Epithelial cell of esophagus (primary cell): ENCODE measurements at regions not wholly inside any gene's neighbourhood (a gene's known extent, or its start where the extent isn't known, plus 50 kb on each side); places are given as distances from the start of the nearest gene placed in this dataset.

Experiments
- DNase-seq: peaks from one replicate; pipeline ENCODE4 v3.0.0; 2010; ENCODE audit warnings: low read depth
- H3K4me3 ChIP-seq: 2 replicates; pipeline ENCODE4 v1.5.1; 2011; ENCODE audit warnings: mild to moderate bottlenecking, low read length, control low read depth
- CTCF ChIP-seq: IDR thresholded peaks from 2 replicates; pipeline ENCODE4 v1.5.1; 2011; ENCODE audit warnings: low read depth, mild to moderate bottlenecking, low read length, control low read depth, inconsistent platforms; ENCODE audit not compliant: insufficient read depth; ENCODE audit errors: missing control alignments

GRCh38 chr1:187817782-187818181 is 989.0 kb downstream of the PLA2G4A start:
- H3K4me3 ChIP-seq: no peak overlapping the region
- TF ChIP-seq CTCF: peak; percentile 43
- DNase-seq: peak; percentile 22

- no peak for DNase-seq
- no peak for TF ChIP-seq CTCF
- no peak overlapping the region for H3K4me3 ChIP-seq
Measured at GRCh38 chr1:187819086-187819485, 990.3 kb downstream of the PLA2G4A start.

GRCh38 chr1:187836557-187836956 is 1007.8 kb downstream of the PLA2G4A start:
- no peak for DNase-seq
- no peak overlapping the region for H3K4me3 ChIP-seq
- TF ChIP-seq CTCF: no peak

- no peak for DNase-seq
- TF ChIP-seq CTCF: no peak
Measured at GRCh38 chr1:187837787-187838186, 1009.0 kb downstream of the PLA2G4A start.

GRCh38 chr1:187838335-187839293 is 1009.9 kb downstream of the PLA2G4A start:
- H3K4me3 ChIP-seq: no peak overlapping the region
- DNase-seq: peak; percentile 9
- TF ChIP-seq CTCF: no peak

More at GRCh38 chr1:187837787-187838186, 1009.0 kb downstream of the PLA2G4A start:
- no peak overlapping the region for H3K4me3 ChIP-seq

- DNase-seq: peak; percentile 45
- no peak for TF ChIP-seq CTCF
- no peak overlapping the region for H3K4me3 ChIP-seq
Measured at GRCh38 chr1:187839873-187840272, 1011.1 kb downstream of the PLA2G4A start.

GRCh38 chr1:187840557-187840956 is 1011.8 kb downstream of the PLA2G4A start:
- TF ChIP-seq CTCF: no peak
- no peak for DNase-seq
- no peak overlapping the region for H3K4me3 ChIP-seq
